GM06990 (cell line): ENCODE measurements at regions not wholly inside any gene's neighbourhood (a gene's known extent, or its start where the extent isn't known, plus 50 kb on each side); places are given as distances from the start of the nearest gene placed in this dataset.

Source experiments
- DNase-seq: peaks from one replicate; pipeline ENCODE4 v3.0.0-alpha.2; 2011; ENCODE audit not compliant: insufficient read length; ENCODE audit errors: extremely low read depth
- H3K27me3 ChIP-seq: replicated peaks from 2 replicates; pipeline ENCODE4 v1.6.0; 2011; ENCODE audit warnings: low read length; ENCODE audit not compliant: control insufficient read depth, insufficient read depth
- H3K36me3 ChIP-seq: 2 replicates; pipeline ENCODE4 v1.5.1; 2011; ENCODE audit warnings: low read length; ENCODE audit not compliant: control insufficient read depth, insufficient read depth
- H3K4me3 ChIP-seq: replicated peaks from 2 replicates; pipeline ENCODE4 v1.5.1; 2011; ENCODE audit warnings: low read depth, mild to moderate bottlenecking, control low read depth, low read length
- TF ChIP-seq, protein P1 (sequence below): IDR thresholded peaks from 2 replicates; pipeline ENCODE4 v1.5.1; 2011; ENCODE audit warnings: low read length, control low read depth, mild to moderate bottlenecking, inconsistent platforms; ENCODE audit not compliant: insufficient read depth, poor library complexity, severe bottlenecking

GRCh38 chr4:46649390-46649789 lies 259.5 kb upstream of the GABRA2 start:
- TF ChIP-seq, protein P1, sequence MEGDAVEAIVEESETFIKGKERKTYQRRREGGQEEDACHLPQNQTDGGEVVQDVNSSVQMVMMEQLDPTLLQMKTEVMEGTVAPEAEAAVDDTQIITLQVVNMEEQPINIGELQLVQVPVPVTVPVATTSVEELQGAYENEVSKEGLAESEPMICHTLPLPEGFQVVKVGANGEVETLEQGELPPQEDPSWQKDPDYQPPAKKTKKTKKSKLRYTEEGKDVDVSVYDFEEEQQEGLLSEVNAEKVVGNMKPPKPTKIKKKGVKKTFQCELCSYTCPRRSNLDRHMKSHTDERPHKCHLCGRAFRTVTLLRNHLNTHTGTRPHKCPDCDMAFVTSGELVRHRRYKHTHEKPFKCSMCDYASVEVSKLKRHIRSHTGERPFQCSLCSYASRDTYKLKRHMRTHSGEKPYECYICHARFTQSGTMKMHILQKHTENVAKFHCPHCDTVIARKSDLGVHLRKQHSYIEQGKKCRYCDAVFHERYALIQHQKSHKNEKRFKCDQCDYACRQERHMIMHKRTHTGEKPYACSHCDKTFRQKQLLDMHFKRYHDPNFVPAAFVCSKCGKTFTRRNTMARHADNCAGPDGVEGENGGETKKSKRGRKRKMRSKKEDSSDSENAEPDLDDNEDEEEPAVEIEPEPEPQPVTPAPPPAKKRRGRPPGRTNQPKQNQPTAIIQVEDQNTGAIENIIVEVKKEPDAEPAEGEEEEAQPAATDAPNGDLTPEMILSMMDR = no peak
- no peak for DNase-seq
- no peaks in the 10 kb centered on the region for H3K27me3 ChIP-seq

GRCh38 chr4:46648088-46648744 lies 258.3 kb upstream of the GABRA2 start:
- TF ChIP-seq, protein P1 = peak; percentile 87
- Histone ChIP-seq H3K36me3 (no peaks in the 10 kb centered on the region), H3K4me3 (no peak overlapping the region), H3K27me3 (no peaks in the 10 kb centered on the region)
- no peak for DNase-seq

More at GRCh38 chr4:46649390-46649789, 259.5 kb upstream of the GABRA2 start:
- Histone ChIP-seq H3K36me3 (no peaks in the 10 kb centered on the region), H3K4me3 (no peak overlapping the region)

GRCh38 chr4:46645126-46645525 lies 255.2 kb upstream of the GABRA2 start:
- TF ChIP-seq, protein P1 = no peak
- Histone ChIP-seq H3K27me3 (no peaks in the 10 kb centered on the region), H3K36me3 (no peaks in the 10 kb centered on the region), H3K4me3 (no peak overlapping the region)
- no peak for DNase-seq
